Islet of Langerhans (tissue), 1 donor: ENCODE measurements at regions not wholly inside any gene's neighbourhood (a gene's known extent, or its start where the extent isn't known, plus 50 kb on each side); places are given as distances from the start of the nearest gene placed in this dataset.

Experiments used
- FAIRE-seq: peaks from one replicate; lab custom pipeline; 2011; peaks lifted over from hg19 to GRCh38; lab: Jason Lieb, UNC

GRCh38 chr9:118761016-118761790 lies 608.0 kb downstream of the BRINP1 start:
- no peak for FAIRE-seq

GRCh38 chr9:118767571-118767970 lies 601.7 kb downstream of the BRINP1 start:
- no peak for FAIRE-seq

GRCh38 chr9:118782790-118783463 lies 586.3 kb downstream of the BRINP1 start:
- FAIRE-seq, result no peak

- no peak for FAIRE-seq
Observed at GRCh38 chr9:118784033-118784432, 585.2 kb downstream of the BRINP1 start.

- FAIRE-seq, result no peak
Observed at GRCh38 chr9:118785456-118785855, 583.8 kb downstream of the BRINP1 start.

GRCh38 chr9:118786877-118787276 lies 582.4 kb downstream of the BRINP1 start:
- FAIRE-seq, result no peak

GRCh38 chr9:118809160-118809625 lies 560.0 kb downstream of the BRINP1 start:
- no peak for FAIRE-seq

GRCh38 chr9:118829334-118829733 lies 539.9 kb downstream of the BRINP1 start:
- no peak for FAIRE-seq

- no peak for FAIRE-seq
Observed at GRCh38 chr9:118832371-118832770, 536.9 kb downstream of the BRINP1 start.

GRCh38 chr9:118836891-118837290 lies 532.3 kb downstream of the BRINP1 start:
- no peak for FAIRE-seq

- no peak for FAIRE-seq
Observed at GRCh38 chr9:118871531-118871930, 497.7 kb downstream of the BRINP1 start.

GRCh38 chr9:118882684-118883083 lies 486.6 kb downstream of the BRINP1 start:
- FAIRE-seq, result no peak

GRCh38 chr9:118883411-118883810 lies 485.8 kb downstream of the BRINP1 start:
- no peak for FAIRE-seq

- no peak for FAIRE-seq
Observed at GRCh38 chr9:118891213-118891612, 478.0 kb downstream of the BRINP1 start.

- no peak for FAIRE-seq
Observed at GRCh38 chr9:118896324-118897000, 472.8 kb downstream of the BRINP1 start.

GRCh38 chr9:118918180-118918579 lies 451.1 kb downstream of the BRINP1 start:
- no peak for FAIRE-seq

GRCh38 chr9:118928722-118929121 lies 440.5 kb downstream of the BRINP1 start:
- no peak for FAIRE-seq

- FAIRE-seq, result no peak
Observed at GRCh38 chr9:118929287-118929686, 439.9 kb downstream of the BRINP1 start.

- no peak for FAIRE-seq
Observed at GRCh38 chr9:118931941-118932340, 437.3 kb downstream of the BRINP1 start.

- FAIRE-seq, result no peak
Observed at GRCh38 chr9:118938581-118938980, 430.7 kb downstream of the BRINP1 start.

GRCh38 chr9:118940473-118940872 lies 428.8 kb downstream of the BRINP1 start:
- no peak for FAIRE-seq

- FAIRE-seq, result no peak
Observed at GRCh38 chr9:118946669-118947068, 422.6 kb downstream of the BRINP1 start.

GRCh38 chr9:118954857-118955256 lies 414.4 kb downstream of the BRINP1 start:
- no peak for FAIRE-seq
